WTC11 (cell line): ENCODE measurements at regions not wholly inside any gene's neighbourhood (a gene's known extent, or its start where the extent isn't known, plus 50 kb on each side); places are given as distances from the start of the nearest gene placed in this dataset.

Experiments used
- ELF4 ChIP-seq: sonication (generic); formaldehyde crosslinking; IDR thresholded peaks from 2 replicates; pipeline ENCODE4 v1.8.1; 2022; ENCODE audit warnings: low read depth, mild to moderate bottlenecking, moderate library complexity, missing genetic modification reagents
- GABPB1 ChIP-seq: sonication (generic); formaldehyde crosslinking; IDR thresholded peaks from 2 replicates; pipeline ENCODE4 v1.8.1; 2023; ENCODE audit warnings: mild to moderate bottlenecking, missing genetic modification reagents
- JUN ChIP-seq: sonication (generic); formaldehyde crosslinking; IDR thresholded peaks from 2 replicates; pipeline ENCODE4 v1.8.0; 2023; ENCODE audit warnings: mild to moderate bottlenecking, missing genetic modification reagents
- OVOL2 ChIP-seq: fragments of 250-450 bp; sonication (Bioruptor Pico); IDR thresholded peaks from 2 replicates; pipeline ENCODE4 v1.9.0; 2021; ENCODE audit warnings: mild to moderate bottlenecking, borderline replicate concordance
- SMAD3 ChIP-seq: sonication (generic); formaldehyde crosslinking; IDR thresholded peaks from 2 replicates; pipeline ENCODE4 v1.8.0; 2022; ENCODE audit warnings: missing genetic modification reagents, mild to moderate bottlenecking, borderline replicate concordance
- TEAD4 ChIP-seq: sonication (generic); formaldehyde crosslinking; IDR thresholded peaks from 2 replicates; pipeline ENCODE4 v1.8.0; 2022; ENCODE audit warnings: mild to moderate bottlenecking, missing genetic modification reagents
- ZNF121 ChIP-seq: sonication (generic); formaldehyde crosslinking; IDR thresholded peaks from 2 replicates; pipeline ENCODE4 v1.8.0; 2023; ENCODE audit warnings: missing genetic modification reagents
- ZNF232 ChIP-seq: sonication (generic); formaldehyde crosslinking; IDR thresholded peaks from 2 replicates; pipeline ENCODE4 v1.8.0; 2022; ENCODE audit warnings: mild to moderate bottlenecking, missing genetic modification reagents
- ZNF416 ChIP-seq: fragments of 250-450 bp; sonication (Bioruptor Pico); IDR thresholded peaks from 2 replicates; pipeline ENCODE4 v1.9.0; 2021; ENCODE audit warnings: mild to moderate bottlenecking, inconsistent platforms
- TF ChIP-seq, protein P1 (sequence below): fragments of 200-600 bp; IDR thresholded peaks from 2 replicates; pipeline ENCODE4 v1.8.0; 2022; ENCODE audit warnings: antibody characterized with exemption
- TF ChIP-seq, protein P2 (sequence below): sonication (generic); formaldehyde crosslinking; IDR thresholded peaks from 2 replicates; pipeline ENCODE4 v1.8.1; 2023; ENCODE audit warnings: mild to moderate bottlenecking, missing genetic modification reagents, borderline replicate concordance
- TF ChIP-seq, protein P3 (sequence below): sonication (generic); formaldehyde crosslinking; IDR thresholded peaks from 2 replicates; pipeline ENCODE4 v1.8.0; 2022; ENCODE audit warnings: mild to moderate bottlenecking, missing genetic modification reagents
- TF ChIP-seq, protein P4 (sequence below): sonication (generic); formaldehyde crosslinking; IDR thresholded peaks from 2 replicates; pipeline ENCODE4 v1.8.0; 2022; ENCODE audit warnings: mild to moderate bottlenecking, missing genetic modification reagents
- TF ChIP-seq, protein P5 (sequence below): sonication (generic); formaldehyde crosslinking; IDR thresholded peaks from 2 replicates; pipeline ENCODE4 v1.8.0; 2022; ENCODE audit warnings: mild to moderate bottlenecking, missing genetic modification reagents

DNA sequence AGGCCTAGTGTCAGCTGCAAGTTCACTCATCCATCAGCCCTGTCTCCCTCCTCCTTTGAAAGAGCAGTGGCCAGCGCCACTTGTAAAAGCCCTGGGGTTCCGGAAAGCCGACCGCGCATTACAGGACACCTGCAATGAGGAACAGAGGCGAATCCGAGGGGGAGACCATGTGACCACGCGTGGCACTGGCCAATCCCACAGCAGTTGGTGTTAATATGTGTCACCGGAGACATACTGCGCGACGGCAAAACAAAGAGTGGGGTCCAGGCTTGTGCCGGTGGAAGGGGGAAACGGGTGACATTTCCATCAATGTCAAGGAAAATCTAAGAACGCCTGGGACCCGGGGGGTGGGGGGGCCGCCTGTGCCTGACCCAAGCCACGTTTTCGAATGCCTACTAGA, 480.8 kb downstream of the SPATA31A7 start:
- no peak for TF ChIP-seq GABPB1 (CRISPR knock-in tag)
- TF ChIP-seq SMAD3, result no peak
- no peak for TF ChIP-seq TEAD4 (CRISPR knock-in tag)
- no peak for TF ChIP-seq ZNF121 (CRISPR knock-in tag)
- TF ChIP-seq, protein P1, sequence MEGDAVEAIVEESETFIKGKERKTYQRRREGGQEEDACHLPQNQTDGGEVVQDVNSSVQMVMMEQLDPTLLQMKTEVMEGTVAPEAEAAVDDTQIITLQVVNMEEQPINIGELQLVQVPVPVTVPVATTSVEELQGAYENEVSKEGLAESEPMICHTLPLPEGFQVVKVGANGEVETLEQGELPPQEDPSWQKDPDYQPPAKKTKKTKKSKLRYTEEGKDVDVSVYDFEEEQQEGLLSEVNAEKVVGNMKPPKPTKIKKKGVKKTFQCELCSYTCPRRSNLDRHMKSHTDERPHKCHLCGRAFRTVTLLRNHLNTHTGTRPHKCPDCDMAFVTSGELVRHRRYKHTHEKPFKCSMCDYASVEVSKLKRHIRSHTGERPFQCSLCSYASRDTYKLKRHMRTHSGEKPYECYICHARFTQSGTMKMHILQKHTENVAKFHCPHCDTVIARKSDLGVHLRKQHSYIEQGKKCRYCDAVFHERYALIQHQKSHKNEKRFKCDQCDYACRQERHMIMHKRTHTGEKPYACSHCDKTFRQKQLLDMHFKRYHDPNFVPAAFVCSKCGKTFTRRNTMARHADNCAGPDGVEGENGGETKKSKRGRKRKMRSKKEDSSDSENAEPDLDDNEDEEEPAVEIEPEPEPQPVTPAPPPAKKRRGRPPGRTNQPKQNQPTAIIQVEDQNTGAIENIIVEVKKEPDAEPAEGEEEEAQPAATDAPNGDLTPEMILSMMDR, result no peak
- TF ChIP-seq JUN (CRISPR knock-in tag), result no peak
- no peak for TF ChIP-seq ELF4 (CRISPR knock-in tag)
- TF ChIP-seq, protein P2, sequence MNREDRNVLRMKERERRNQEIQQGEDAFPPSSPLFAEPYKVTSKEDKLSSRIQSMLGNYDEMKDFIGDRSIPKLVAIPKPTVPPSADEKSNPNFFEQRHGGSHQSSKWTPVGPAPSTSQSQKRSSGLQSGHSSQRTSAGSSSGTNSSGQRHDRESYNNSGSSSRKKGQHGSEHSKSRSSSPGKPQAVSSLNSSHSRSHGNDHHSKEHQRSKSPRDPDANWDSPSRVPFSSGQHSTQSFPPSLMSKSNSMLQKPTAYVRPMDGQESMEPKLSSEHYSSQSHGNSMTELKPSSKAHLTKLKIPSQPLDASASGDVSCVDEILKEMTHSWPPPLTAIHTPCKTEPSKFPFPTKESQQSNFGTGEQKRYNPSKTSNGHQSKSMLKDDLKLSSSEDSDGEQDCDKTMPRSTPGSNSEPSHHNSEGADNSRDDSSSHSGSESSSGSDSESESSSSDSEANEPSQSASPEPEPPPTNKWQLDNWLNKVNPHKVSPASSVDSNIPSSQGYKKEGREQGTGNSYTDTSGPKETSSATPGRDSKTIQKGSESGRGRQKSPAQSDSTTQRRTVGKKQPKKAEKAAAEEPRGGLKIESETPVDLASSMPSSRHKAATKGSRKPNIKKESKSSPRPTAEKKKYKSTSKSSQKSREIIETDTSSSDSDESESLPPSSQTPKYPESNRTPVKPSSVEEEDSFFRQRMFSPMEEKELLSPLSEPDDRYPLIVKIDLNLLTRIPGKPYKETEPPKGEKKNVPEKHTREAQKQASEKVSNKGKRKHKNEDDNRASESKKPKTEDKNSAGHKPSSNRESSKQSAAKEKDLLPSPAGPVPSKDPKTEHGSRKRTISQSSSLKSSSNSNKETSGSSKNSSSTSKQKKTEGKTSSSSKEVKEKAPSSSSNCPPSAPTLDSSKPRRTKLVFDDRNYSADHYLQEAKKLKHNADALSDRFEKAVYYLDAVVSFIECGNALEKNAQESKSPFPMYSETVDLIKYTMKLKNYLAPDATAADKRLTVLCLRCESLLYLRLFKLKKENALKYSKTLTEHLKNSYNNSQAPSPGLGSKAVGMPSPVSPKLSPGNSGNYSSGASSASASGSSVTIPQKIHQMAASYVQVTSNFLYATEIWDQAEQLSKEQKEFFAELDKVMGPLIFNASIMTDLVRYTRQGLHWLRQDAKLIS (CRISPR knock-in tag), result no peak
- TF ChIP-seq OVOL2, result no peak
- TF ChIP-seq ZNF232 (CRISPR knock-in tag), result no peak
- TF ChIP-seq, protein P3, sequence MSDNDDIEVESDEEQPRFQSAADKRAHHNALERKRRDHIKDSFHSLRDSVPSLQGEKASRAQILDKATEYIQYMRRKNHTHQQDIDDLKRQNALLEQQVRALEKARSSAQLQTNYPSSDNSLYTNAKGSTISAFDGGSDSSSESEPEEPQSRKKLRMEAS, result no peak
- TF ChIP-seq ZNF416, result no peak
- TF ChIP-seq, protein P4, sequence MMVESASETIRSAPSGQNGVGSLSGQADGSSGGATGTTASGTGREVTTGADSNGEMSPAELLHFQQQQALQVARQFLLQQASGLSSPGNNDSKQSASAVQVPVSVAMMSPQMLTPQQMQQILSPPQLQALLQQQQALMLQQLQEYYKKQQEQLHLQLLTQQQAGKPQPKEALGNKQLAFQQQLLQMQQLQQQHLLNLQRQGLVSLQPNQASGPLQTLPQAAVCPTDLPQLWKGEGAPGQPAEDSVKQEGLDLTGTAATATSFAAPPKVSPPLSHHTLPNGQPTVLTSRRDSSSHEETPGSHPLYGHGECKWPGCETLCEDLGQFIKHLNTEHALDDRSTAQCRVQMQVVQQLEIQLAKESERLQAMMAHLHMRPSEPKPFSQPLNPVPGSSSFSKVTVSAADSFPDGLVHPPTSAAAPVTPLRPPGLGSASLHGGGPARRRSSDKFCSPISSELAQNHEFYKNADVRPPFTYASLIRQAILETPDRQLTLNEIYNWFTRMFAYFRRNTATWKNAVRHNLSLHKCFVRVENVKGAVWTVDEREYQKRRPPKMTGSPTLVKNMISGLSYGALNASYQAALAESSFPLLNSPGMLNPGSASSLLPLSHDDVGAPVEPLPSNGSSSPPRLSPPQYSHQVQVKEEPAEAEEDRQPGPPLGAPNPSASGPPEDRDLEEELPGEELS (CRISPR knock-in tag), result no peak
- TF ChIP-seq, protein P5, sequence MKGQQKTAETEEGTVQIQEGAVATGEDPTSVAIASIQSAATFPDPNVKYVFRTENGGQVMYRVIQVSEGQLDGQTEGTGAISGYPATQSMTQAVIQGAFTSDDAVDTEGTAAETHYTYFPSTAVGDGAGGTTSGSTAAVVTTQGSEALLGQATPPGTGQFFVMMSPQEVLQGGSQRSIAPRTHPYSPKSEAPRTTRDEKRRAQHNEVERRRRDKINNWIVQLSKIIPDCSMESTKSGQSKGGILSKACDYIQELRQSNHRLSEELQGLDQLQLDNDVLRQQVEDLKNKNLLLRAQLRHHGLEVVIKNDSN (CRISPR knock-in tag), result no peak
